Vagina (tissue), 2 donors: ENCODE measurements at regions not wholly inside any gene's neighbourhood (a gene's known extent, or its start where the extent isn't known, plus 50 kb on each side); places are given as distances from the start of the nearest gene placed in this dataset.

ENCODE experiments used
- DNase-seq, 2 donors: peaks; one replicate each; pipeline ENCODE4 v3.0.0-alpha.2; 2017; ENCODE audit errors: extremely low spot score in 2 of 2
- H3K27ac ChIP-seq: fragments of 200-600 bp; sonication (generic); one replicate; pipeline ENCODE4 v1.5.1; 2019
- H3K27me3 ChIP-seq: fragments of 200-600 bp; sonication (generic); one replicate; pipeline ENCODE4 v1.5.1; 2019
- H3K36me3 ChIP-seq, 2 donors: fragments of 200-600 bp; sonication (generic); one replicate each; pipeline ENCODE4 v1.5.1; 2017 to 2019
- H3K4me1 ChIP-seq: fragments of 200-600 bp; sonication (generic); one replicate; pipeline ENCODE4 v1.5.1; 2019
- H3K4me3 ChIP-seq, 2 donors: fragments of 200-600 bp; sonication (generic); 1 replicate in 1 of 2; 2 replicates in 1 of 2; pipeline ENCODE4 v1.5.1; 2016 to 2019
- H3K9me3 ChIP-seq: fragments of 200-600 bp; sonication (generic); one replicate; pipeline ENCODE4 v1.5.1; 2019
- POLR2A ChIP-seq, 2 donors: fragments of 450-650 bp; IDR thresholded peaks; one replicate each; pipeline ENCODE4 v1.6.1; 2017; ENCODE audit warnings: antibody characterized with exemption in 2 of 2, mild to moderate bottlenecking in 2 of 2, moderate library complexity in 2 of 2
- POLR2AphosphoS5 ChIP-seq, 2 donors: sonication (generic); formaldehyde crosslinking; IDR thresholded peaks; one replicate each; pipeline ENCODE4 v1.9.0; 2017; ENCODE audit warnings: antibody characterized with exemption in 2 of 2, mild to moderate bottlenecking in 2 of 2, low read depth in 1 of 2; ENCODE audit not compliant: insufficient read depth in 1 of 2
- intact Hi-C: fragments of 100-400 bp; cut with DNase I; formaldehyde crosslinking; loops from one replicate; pipeline ENCODE4 v1.15.1; 2023
- TF ChIP-seq, protein P1 (sequence below), 3 experiments: fragments of 450-650 bp in 2 of 3; fragments of 200-600 bp in 1 of 3; sonication (generic) in 1 of 3; IDR thresholded peaks; one replicate each; pipeline ENCODE4 v1.5.1; 2017 to 2019; ENCODE audit warnings: antibody characterized with exemption in 3 of 3, mild to moderate bottlenecking in 2 of 3, moderate library complexity in 2 of 3

DNA sequence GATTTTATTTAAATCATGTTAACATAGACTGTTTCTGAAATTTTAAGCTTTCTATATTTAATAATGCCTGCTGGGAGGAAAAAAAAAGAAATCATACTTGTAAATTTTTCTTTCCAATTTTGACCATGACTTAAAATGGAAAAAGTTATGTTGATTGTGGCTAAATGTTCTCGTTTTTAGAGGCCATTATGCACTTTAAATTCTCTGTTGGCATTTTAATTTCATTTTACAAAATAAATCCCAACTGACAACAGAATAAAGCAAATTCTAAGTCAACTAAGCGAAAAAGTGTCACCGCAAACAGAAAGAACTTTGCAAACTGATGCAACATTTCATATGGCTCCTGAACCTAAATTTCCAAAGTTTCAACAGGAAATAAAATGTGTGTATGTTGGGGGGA lies 74.8 kb upstream of the G2E3 start:
- H3K9me3 ChIP-seq, result no peaks in the 10 kb centered on the region
- no peak overlapping the region for H3K27ac ChIP-seq
- no peaks in the 10 kb centered on the region for H3K27me3 ChIP-seq
- no peak for TF ChIP-seq POLR2AphosphoS5 (IDR thresholded peaks at IDR 0.05; ENCODE audit: insufficient read depth in 1 of 2, low read depth in 1 of 2)
- no peak for TF ChIP-seq POLR2A (IDR thresholded peaks at IDR 0.05)
- TF ChIP-seq, protein P1, sequence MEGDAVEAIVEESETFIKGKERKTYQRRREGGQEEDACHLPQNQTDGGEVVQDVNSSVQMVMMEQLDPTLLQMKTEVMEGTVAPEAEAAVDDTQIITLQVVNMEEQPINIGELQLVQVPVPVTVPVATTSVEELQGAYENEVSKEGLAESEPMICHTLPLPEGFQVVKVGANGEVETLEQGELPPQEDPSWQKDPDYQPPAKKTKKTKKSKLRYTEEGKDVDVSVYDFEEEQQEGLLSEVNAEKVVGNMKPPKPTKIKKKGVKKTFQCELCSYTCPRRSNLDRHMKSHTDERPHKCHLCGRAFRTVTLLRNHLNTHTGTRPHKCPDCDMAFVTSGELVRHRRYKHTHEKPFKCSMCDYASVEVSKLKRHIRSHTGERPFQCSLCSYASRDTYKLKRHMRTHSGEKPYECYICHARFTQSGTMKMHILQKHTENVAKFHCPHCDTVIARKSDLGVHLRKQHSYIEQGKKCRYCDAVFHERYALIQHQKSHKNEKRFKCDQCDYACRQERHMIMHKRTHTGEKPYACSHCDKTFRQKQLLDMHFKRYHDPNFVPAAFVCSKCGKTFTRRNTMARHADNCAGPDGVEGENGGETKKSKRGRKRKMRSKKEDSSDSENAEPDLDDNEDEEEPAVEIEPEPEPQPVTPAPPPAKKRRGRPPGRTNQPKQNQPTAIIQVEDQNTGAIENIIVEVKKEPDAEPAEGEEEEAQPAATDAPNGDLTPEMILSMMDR (IDR thresholded peaks at IDR 0.05), result no peak
- H3K36me3 ChIP-seq, result no peaks in the 10 kb centered on the region
- no peak overlapping the region for H3K4me3 ChIP-seq
- intact Hi-C loops, result no loop called here
- no peaks in the 10 kb centered on the region for H3K4me1 ChIP-seq
- DNase-seq, result no peak

DNA sequence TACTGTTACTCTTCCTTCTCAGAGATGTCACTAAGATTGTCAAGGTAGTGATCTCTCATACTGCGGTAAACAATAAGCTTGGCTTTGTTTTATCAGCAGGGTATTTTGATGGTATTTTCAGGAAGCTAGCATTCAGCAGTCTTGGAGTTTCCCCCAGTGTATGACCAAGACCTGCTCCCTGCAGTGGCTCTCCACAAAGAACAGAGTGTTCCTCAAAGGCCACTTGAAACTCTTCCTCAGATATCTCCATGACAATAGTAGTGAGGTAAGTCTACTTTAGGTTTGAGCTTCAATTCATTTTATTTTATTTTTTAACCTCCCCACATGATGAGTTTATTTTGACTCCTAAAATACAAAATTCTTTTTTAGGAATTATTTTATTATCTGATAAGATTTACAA lies 74.0 kb upstream of the G2E3 start:
- intact Hi-C loops, result no loop called here
- no peak for DNase-seq

DNA sequence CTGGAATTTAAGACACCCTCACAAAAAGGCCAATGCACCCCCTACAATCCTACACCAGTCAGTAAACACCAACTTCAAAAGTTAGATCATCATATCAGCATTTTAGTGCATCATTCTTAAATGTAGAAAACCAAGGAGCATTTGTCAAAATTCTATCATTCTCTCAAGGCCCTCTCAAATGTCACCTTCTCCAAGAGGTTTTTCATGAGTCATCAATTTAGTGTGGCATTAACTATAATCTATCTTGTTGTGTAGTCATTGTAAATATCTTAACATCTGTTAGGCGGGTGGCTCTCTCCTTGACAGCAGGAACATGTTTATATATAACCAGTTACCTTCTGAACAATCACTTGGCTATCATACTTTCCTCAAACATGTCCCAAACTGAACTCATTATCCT lies 62.1 kb upstream of the G2E3 start:
- H3K27me3 ChIP-seq, result no peaks in the 10 kb centered on the region
- no peak for DNase-seq
- H3K4me1 ChIP-seq, result no peaks in the 10 kb centered on the region
- H3K27ac ChIP-seq, result no peak overlapping the region
- H3K4me3 ChIP-seq, result no peak overlapping the region
- no peak for TF ChIP-seq POLR2AphosphoS5 (IDR thresholded peaks at IDR 0.05; ENCODE audit: insufficient read depth in 1 of 2, low read depth in 1 of 2)
- TF ChIP-seq POLR2A (IDR thresholded peaks at IDR 0.05), result no peak
- TF ChIP-seq, protein P1 (IDR thresholded peaks at IDR 0.05), result no peak
- intact Hi-C loops, result no loop called here
- no peaks in the 10 kb centered on the region for H3K36me3 ChIP-seq
- no peaks in the 10 kb centered on the region for H3K9me3 ChIP-seq

More for the DNA sequence above, 74.0 kb upstream of the G2E3 start:
- Histone ChIP-seq H3K9me3 (no peaks in the 10 kb centered on the region), H3K27me3 (no peaks in the 10 kb centered on the region), H3K36me3 (no peaks in the 10 kb centered on the region), H3K4me3 (no peak overlapping the region), H3K27ac (no peak overlapping the region), H3K4me1 (no peaks in the 10 kb centered on the region)
- no peak for TF ChIP-seq POLR2A (IDR thresholded peaks at IDR 0.05)
- TF ChIP-seq, protein P1 (IDR thresholded peaks at IDR 0.05), result no peak
- TF ChIP-seq POLR2AphosphoS5 (IDR thresholded peaks at IDR 0.05; ENCODE audit: insufficient read depth in 1 of 2, low read depth in 1 of 2), result no peak

- no peak overlapping the region for H3K4me3 ChIP-seq
- intact Hi-C loops, result no loop called here
- no peaks in the 10 kb centered on the region for H3K9me3 ChIP-seq
- no peak for DNase-seq
- H3K27ac ChIP-seq, result no peak overlapping the region
- TF ChIP-seq, protein P1 (IDR thresholded peaks at IDR 0.05), result no peak
- no peak for TF ChIP-seq POLR2A (IDR thresholded peaks at IDR 0.05)
- TF ChIP-seq POLR2AphosphoS5 (IDR thresholded peaks at IDR 0.05; ENCODE audit: insufficient read depth in 1 of 2, low read depth in 1 of 2), result no peak
- no peaks in the 10 kb centered on the region for H3K4me1 ChIP-seq
- H3K36me3 ChIP-seq, result no peaks in the 10 kb centered on the region
- H3K27me3 ChIP-seq, result no peaks in the 10 kb centered on the region
Observed at GRCh38 chr14:30499358-30499757, 59.6 kb upstream of the G2E3 start.

- H3K36me3 ChIP-seq, result no peaks in the 10 kb centered on the region
- DNase-seq, result no peak
- no peaks in the 10 kb centered on the region for H3K27me3 ChIP-seq
- no peak overlapping the region for H3K4me3 ChIP-seq
- H3K27ac ChIP-seq, result no peak overlapping the region
- H3K4me1 ChIP-seq, result no peaks in the 10 kb centered on the region
- TF ChIP-seq POLR2A (IDR thresholded peaks at IDR 0.05) (no peak), POLR2AphosphoS5 (IDR thresholded peaks at IDR 0.05; ENCODE audit: insufficient read depth in 1 of 2, low read depth in 1 of 2) (no peak)
- TF ChIP-seq, protein P1 (IDR thresholded peaks at IDR 0.05), result no peak
- H3K9me3 ChIP-seq, result no peaks in the 10 kb centered on the region
- intact Hi-C loops, result no loop called here
Observed at GRCh38 chr14:30500222-30500621, 58.7 kb upstream of the G2E3 start.
